Kidney glomerular epithelial cell (primary cell): ENCODE measurements at regions not wholly inside any gene's neighbourhood (a gene's known extent, or its start where the extent isn't known, plus 50 kb on each side); places are given as distances from the start of the nearest gene placed in this dataset.

Experiments used
- DNase-seq: peaks from one replicate; lab custom pipeline; 2025; lab: John Stamatoyannopoulos, UW

GRCh38 chr3:76812649-76813242 lies 227.2 kb upstream of the ROBO2 start:
- DNase-seq, result no peak

- no peak for DNase-seq
Measured at GRCh38 chr3:76815561-76815960, 224.3 kb upstream of the ROBO2 start.

GRCh38 chr3:76820481-76820880 lies 219.4 kb upstream of the ROBO2 start:
- no peak for DNase-seq

GRCh38 chr3:76824658-76825240 lies 215.2 kb upstream of the ROBO2 start:
- no peak for DNase-seq

GRCh38 chr3:76826861-76827260 lies 213.0 kb upstream of the ROBO2 start:
- DNase-seq, result no peak

- no peak for DNase-seq
Measured at GRCh38 chr3:76827701-76828226, 212.1 kb upstream of the ROBO2 start.

GRCh38 chr3:76834657-76835056 lies 205.2 kb upstream of the ROBO2 start:
- no peak for DNase-seq

GRCh38 chr3:76841747-76842146 lies 198.2 kb upstream of the ROBO2 start:
- no peak for DNase-seq

- DNase-seq, result no peak
Measured at GRCh38 chr3:76842216-76842615, 197.7 kb upstream of the ROBO2 start.

- no peak for DNase-seq
Measured at GRCh38 chr3:76855451-76855850, 184.4 kb upstream of the ROBO2 start.

GRCh38 chr3:76859596-76859995 lies 180.3 kb upstream of the ROBO2 start:
- DNase-seq, result no peak

GRCh38 chr3:76864355-76864754 lies 175.5 kb upstream of the ROBO2 start:
- DNase-seq, result no peak

- no peak for DNase-seq
Measured at GRCh38 chr3:76866729-76867408, 173.0 kb upstream of the ROBO2 start.

GRCh38 chr3:76869726-76870384 lies 170.0 kb upstream of the ROBO2 start:
- no peak for DNase-seq

- no peak for DNase-seq
Measured at GRCh38 chr3:76871655-76872054, 168.2 kb upstream of the ROBO2 start.

- DNase-seq, result no peak
Measured at GRCh38 chr3:76872999-76873398, 166.9 kb upstream of the ROBO2 start.

- DNase-seq, result peak; percentile 29
Measured at GRCh38 chr3:76873532-76874242, 166.2 kb upstream of the ROBO2 start.

GRCh38 chr3:76879959-76880358 lies 159.9 kb upstream of the ROBO2 start:
- DNase-seq, result no peak

GRCh38 chr3:76886761-76887500 lies 153.0 kb upstream of the ROBO2 start:
- DNase-seq, result no peak

- DNase-seq, result no peak
Measured at GRCh38 chr3:76888856-76889255, 151.0 kb upstream of the ROBO2 start.

GRCh38 chr3:76889911-76890310 lies 150.0 kb upstream of the ROBO2 start:
- no peak for DNase-seq

GRCh38 chr3:76897076-76897475 lies 142.8 kb upstream of the ROBO2 start:
- no peak for DNase-seq
